HG02970 (cell line): ENCODE measurements at regions not wholly inside any gene's neighbourhood (a gene's known extent, or its start where the extent isn't known, plus 50 kb on each side); places are given as distances from the start of the nearest gene placed in this dataset.

Source experiments
- ATAC-seq: cut with Tn5 transposase; IDR thresholded peaks from one replicate; pipeline ENCODE4 v1.9.1; 2021; ENCODE audit warnings: mild to moderate bottlenecking, moderate library complexity, moderate number of reproducible peaks; ENCODE audit not compliant: unreplicated experiment, low FRiP score

GRCh38 chr2:19785867-19786266, 115.9 kb downstream of the TTC32 start:
- no peak for ATAC-seq

- no peak for ATAC-seq
Measured at GRCh38 chr2:19785447-19785846, 116.3 kb downstream of the TTC32 start.

GRCh38 chr2:19784456-19784855, 117.3 kb downstream of the TTC32 start:
- no peak for ATAC-seq

- no peak for ATAC-seq
Measured at GRCh38 chr2:19783935-19784334, 117.8 kb downstream of the TTC32 start.

- ATAC-seq = no peak
Measured at GRCh38 chr2:19776941-19777514, 124.8 kb downstream of the TTC32 start.

- ATAC-seq = no peak
Measured at GRCh38 chr2:19775838-19776237, 125.9 kb downstream of the TTC32 start.

- no peak for ATAC-seq
Measured at GRCh38 chr2:19775315-19775714, 126.5 kb downstream of the TTC32 start.

- ATAC-seq = no peak
Measured at GRCh38 chr2:19774805-19775176, 127.0 kb downstream of the TTC32 start.

- ATAC-seq = no peak
Measured at GRCh38 chr2:19772981-19773380, 128.8 kb downstream of the TTC32 start.

GRCh38 chr2:19769513-19769912, 132.3 kb downstream of the TTC32 start:
- no peak for ATAC-seq

- no peak for ATAC-seq
Measured at GRCh38 chr2:19767899-19768298, 133.9 kb downstream of the TTC32 start.

- no peak for ATAC-seq
Measured at GRCh38 chr2:19764998-19765397, 136.8 kb downstream of the TTC32 start.

- ATAC-seq = no peak
Measured at GRCh38 chr2:19763731-19764130, 138.1 kb downstream of the TTC32 start.

GRCh38 chr2:19762959-19763605, 138.7 kb downstream of the TTC32 start:
- ATAC-seq = no peak

GRCh38 chr2:19762142-19762541, 139.6 kb downstream of the TTC32 start:
- no peak for ATAC-seq

- ATAC-seq = no peak
Measured at GRCh38 chr2:19759880-19760279, 141.9 kb downstream of the TTC32 start.

GRCh38 chr2:19758658-19759057, 143.1 kb downstream of the TTC32 start:
- ATAC-seq = no peak

GRCh38 chr2:19757586-19757985, 144.2 kb downstream of the TTC32 start:
- ATAC-seq = no peak

- ATAC-seq = no peak
Measured at GRCh38 chr2:19754907-19755306, 146.9 kb downstream of the TTC32 start.

GRCh38 chr2:19753818-19754217, 148.0 kb downstream of the TTC32 start:
- no peak for ATAC-seq

- no peak for ATAC-seq
Measured at GRCh38 chr2:19753314-19753713, 148.5 kb downstream of the TTC32 start.

- ATAC-seq = no peak
Measured at GRCh38 chr2:19752500-19752899, 149.3 kb downstream of the TTC32 start.

GRCh38 chr2:19751631-19752030, 150.2 kb downstream of the TTC32 start:
- ATAC-seq = no peak
